ENCODE measurements at regions not wholly inside any gene's neighbourhood (a gene's known extent, or its start where the extent isn't known, plus 50 kb on each side); places are given as distances from the start of the nearest gene placed in this dataset.
"Not testable (repeated sequence)": the region's sequence is repeated elsewhere in the genome, so short reads cannot be mapped to it uniquely, and the experiment has no call there.

DNA sequence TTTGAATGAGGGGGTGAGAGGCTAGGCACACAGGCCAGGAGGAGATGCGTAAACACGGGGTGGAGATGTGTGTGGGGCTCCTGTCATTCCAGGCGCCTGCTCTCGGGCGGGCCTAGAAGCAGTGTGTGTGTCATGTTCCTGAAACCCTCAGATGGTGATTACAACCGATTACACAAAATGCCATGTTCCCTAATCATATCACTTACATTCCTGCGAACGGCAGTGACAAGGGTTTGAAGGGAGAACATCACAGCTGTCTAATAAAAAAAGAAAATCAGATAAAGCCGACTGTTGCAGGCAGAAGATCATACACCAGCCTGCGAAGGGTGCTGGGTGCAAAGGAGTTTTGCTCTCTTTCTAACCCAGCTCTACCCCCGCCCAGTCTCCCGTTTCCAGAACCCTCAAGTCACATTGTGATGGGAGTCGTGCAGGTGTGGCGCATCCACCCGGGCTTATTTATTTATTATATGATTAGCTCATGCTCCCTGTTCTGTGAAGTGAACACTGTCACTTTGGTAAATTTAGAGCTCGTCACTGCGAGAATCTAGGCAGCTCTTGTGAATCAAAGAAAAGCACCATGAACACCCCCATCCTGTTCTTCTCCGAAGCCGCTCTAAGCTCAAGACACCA is 140.3 kb downstream of the NR2F2 start:
- no peak for DNase-seq (ENCODE audit: low read depth in 2 of 2)

DNA sequence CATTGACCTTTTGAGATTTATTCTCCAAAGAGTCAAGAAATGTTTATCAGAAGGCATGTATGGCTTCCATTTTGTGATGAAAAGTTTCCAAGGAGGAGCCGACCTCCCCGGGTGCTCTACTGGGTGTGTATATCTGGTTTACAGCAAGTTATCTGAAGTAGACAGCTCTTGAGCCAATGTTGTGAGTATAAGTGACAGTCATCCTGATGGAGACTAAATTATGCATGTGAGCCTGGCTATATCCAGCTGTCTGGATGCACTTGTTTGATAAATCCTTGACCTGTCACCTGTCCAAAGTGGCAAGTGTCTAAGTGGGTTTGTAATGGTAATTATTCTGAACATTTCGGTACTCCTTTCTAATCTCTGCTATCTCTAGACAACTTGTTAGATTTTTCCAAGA is 142.2 kb downstream of the NR2F2 start:
- DNase-seq (ENCODE audit: low read depth in 2 of 2) = no peak

DNA sequence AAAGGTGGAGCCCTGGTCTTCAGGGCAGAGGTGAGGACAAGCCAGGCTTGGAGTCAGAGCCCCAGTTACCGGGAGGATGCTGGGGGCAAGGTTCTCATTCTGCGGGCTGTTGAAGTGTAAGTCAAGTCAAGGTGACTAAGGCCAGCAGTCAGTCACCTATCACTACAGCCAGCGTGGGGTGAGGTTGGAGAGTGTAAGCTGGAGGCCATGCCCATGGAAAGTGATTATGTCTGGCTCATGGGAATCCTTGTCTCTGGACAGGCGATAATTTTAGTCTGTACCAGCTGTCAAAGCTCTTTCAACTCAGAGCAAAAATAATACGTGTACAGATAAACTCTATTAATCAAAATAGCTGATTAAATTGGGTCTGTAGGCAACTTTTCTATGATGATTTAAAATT is 143.1 kb downstream of the NR2F2 start:
- no peak for DNase-seq (ENCODE audit: low read depth in 2 of 2)

DNA sequence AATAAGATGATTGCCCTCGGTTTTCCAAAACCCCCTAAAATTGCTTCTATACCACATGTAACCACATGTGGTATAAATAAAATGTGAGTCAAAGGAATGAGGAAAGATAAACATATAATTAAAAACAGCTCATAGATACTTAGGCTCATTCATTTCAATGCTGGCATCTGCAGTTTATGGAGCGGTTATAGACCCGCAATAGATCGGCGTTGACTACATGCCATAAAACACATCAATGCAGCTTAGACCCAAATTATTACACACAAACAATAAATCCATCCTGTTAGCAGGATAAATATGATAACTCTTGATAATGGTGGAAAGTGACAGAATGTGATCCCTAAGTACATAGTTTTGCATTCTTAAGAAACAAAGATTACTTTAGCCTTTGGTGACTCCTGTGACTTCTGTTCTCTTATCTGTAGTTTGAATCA is 143.7 kb downstream of the NR2F2 start:
- no peak for DNase-seq (ENCODE audit: low read depth in 2 of 2)

DNA sequence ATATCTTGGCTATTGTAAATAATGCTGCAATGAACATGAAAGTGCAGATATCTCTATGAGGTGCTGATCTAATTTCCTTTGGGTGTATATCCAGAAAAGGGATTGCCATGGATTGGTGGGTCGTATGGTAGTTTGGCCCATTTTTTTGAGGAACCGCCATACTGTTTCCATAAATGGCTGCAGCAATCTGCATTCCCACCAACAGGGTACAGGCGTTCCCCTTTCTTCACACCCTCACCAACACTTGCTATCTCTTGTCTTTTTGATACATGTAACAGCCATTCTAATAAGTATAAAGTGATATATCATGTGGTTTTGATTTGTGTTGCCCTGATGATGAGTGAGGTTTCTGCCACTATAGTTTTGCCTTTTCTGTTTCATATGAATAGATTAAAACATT is 146.7 kb downstream of the NR2F2 start:
- DNase-seq (ENCODE audit: low read depth in 2 of 2) = no peak

DNA sequence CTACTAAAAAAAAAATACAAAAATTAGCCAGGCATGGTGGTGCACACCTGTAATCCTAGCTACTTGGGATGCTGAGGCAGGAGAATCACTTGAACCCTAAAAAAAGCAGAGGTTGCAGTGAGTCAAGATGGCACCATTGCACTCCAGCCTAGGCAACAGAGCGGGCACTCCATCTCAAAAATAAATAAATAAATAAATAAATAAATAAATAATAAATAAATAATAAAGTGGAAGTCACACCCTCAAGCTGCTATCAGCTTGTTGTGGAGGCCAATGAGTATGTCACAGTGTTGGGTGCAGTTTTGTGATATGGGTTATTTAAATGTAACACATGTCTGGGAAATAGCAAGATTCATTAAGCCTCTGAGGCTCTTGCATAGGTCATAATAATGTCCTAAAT is 153.9 kb downstream of the NR2F2 start:
- not testable (repeated sequence) for DNase-seq (ENCODE audit: low read depth in 2 of 2)

DNA sequence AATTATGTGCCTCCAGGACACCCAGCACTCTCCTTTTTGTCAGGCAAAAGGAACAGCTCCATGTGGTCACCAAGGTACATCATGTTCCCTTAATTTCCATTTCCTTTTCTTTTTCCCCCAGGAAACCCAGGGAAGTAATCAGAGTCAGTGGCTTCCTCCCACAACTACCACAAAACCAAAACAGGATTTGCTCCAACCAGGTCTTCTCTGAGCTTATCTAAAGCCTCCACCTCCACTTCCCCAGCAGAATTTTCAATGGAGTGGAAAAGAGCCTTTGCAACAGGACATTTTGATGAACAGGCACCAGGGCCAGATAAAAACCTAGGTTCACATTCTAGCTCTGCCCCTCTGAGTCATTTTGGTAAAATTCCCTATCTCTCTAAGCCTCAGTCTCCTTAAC is 154.3 kb downstream of the NR2F2 start:
- DNase-seq (ENCODE audit: low read depth in 2 of 2) = no peak

DNA sequence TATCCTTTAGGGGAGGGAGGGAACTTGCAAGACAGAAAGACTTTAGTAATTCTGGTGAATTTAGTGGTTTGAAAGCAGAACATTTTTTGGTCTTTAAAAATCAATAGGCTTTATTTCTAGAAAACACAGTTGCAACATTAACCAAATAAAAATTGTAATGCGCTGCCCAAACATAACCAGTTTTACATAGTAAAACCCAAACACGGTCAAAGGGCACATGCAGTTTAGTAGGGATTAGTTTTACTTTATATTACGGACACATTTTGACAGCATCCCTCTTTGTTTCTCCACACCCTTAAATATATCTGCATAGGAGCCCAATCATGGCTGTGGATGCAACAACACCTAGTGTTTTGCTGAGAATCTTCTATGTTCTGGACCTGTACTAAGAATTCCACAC is 156.7 kb downstream of the NR2F2 start:
- DNase-seq (ENCODE audit: low read depth in 2 of 2) = no peak

DNA sequence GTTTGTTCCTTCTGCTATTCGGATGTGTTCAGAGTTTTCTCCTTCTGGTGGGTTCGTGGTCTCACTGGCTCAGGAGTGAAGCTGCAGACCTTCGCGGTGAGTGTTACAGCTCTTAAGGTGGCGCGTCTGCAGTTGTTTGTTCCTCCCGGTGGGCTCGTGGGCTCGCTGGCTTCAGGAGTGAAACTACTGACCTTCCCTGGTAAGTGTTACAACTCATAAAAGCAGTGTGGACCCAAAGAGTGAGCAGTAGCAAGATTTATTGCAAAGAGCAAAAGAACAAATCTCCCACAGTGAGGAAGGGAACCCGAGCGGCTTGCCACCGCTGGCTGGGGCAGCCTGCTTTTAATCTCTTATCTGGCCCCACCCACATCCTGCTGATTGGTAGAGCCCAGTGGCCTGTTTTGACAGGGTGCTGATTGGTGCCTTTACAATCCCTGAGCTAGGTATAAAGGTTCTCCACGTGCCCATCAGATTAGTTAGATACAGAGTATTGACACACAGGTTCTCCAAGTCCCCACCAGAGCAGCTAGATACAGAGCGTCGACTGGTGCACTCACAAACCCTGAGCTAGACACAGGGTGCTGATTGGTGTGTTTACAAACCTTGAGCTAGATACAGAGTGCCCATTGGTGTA is 160.7 kb downstream of the NR2F2 start:
- DNase-seq (ENCODE audit: low read depth in 2 of 2) = not testable (repeated sequence)

DNA sequence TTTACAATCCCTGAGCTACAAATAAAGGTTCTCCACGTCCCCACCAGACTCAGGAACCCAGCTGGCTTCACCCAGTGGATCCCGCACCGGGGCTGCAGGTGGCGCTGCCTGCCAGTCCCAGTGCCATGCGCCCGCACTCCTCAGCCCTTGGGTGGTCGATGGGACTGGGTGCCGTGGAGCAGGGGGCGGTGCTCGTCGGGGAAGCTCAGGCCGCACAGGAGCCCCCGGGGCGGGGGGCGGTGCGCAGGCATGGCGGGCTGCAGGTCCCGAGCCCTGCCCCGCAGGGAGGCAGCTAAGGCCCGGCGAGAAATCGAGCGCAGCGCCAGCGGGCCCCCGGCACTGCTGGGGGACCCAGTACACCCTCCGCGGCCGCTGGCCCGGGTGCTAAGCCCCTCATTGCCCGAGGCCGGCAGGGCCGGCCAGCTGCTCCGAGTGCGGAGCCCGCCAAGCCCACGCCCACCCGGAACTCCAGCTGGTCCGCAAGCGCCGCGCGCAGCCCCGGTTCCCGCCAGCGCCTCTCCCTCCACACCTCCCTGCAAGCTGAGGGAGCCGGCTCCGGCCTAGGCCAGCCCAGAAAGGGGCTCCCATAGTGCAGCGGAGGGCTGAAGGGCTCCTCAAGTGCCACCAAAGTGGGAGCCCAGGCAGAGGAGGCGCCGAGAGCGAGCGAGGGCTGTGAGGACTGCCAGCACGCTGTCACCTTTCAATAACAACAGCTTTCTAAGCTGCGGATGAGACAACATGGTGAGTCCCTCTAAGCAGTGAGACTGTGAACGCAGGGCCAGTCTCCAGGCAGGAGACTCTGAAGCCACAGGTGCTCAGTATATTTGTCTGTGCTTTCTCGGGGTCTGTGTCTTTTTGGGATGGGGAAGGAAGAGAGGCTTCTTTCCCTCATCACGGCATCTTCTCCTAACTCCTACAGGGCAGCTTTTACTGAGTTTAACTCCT is 161.5 kb downstream of the NR2F2 start:
- DNase-seq (ENCODE audit: low read depth in 2 of 2) = not testable (repeated sequence)

DNA sequence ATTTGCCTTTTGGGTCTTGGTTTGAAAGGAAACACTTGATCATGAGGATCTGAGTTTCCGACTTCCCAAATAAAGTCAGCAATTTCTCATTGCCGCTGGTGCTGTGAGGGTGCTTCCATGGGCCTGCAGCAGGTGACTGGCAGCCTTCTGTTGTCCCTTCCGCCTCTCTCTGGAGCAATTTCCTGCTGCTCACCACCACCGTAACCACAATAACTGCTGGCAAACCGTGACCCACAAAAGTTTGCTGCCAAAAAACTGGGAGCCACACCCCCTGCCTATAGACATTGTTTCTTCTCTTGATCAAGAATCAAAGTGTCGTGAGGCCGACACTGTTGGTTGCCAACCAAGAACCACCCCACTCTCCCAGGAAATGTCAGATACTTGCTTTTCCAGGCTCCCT is 164.0 kb downstream of the NR2F2 start:
- DNase-seq (ENCODE audit: low read depth in 2 of 2) = no peak

DNA sequence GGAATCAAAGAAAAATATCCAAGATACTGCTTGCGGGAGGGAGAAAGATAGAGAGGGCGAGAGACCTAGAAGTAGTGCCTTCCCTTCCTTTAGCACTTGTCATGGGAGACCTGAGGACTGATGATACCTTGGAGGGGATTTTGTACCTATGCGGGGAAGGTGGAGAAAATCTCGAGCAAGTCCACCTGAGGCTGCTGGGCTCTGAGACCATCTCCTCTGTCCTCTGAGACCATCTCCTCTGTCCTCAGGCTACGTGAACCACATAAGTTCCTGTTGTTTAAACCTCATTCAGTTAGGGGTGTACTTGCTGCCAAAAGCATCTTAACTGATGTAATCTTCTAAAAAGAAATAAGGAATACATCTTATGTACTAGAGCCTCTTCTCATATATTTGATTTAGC is 164.9 kb downstream of the NR2F2 start:
- DNase-seq (ENCODE audit: low read depth in 2 of 2) = no peak

DNA sequence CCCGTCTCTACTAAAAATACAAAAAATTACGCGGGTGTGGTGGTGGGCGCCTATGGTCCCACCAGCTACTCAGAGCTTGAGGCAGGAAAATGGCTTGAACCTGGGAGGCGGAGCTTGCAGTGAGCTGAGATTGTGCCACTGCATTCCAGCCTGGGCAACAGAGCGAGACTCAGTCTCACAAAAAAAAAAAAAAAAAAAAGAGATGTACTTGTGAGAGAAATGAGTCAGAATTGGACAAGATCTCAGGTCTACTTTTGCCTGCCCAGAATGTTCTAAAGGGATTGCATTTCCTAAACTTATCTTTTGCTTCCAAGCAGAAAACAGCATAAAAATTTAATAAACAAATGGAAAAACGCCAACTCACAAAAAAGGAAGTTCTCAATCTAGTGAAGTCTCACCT is 167.5 kb downstream of the NR2F2 start:
- no peak for DNase-seq (ENCODE audit: low read depth in 2 of 2)

DNA sequence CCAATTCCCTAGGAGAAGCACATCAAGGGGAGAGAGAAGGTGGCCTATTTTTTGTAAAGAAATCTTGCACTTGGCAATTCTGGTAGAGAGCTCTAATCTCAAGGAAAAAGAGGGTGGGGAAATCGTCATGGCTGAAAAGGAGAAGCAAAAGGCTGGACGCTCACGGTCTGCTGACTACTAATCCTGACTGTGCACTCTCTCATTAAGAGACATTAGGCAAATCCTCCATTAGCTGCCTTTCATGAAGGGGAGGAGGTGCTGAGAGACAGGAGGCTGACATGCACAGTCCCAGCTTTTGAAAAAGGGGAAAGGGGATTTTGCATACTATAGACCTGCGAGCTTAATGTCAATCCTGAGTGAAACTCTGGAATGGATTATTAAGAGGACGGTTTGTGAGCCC is 170.0 kb downstream of the NR2F2 start:
- DNase-seq (ENCODE audit: low read depth in 2 of 2) = no peak

DNA sequence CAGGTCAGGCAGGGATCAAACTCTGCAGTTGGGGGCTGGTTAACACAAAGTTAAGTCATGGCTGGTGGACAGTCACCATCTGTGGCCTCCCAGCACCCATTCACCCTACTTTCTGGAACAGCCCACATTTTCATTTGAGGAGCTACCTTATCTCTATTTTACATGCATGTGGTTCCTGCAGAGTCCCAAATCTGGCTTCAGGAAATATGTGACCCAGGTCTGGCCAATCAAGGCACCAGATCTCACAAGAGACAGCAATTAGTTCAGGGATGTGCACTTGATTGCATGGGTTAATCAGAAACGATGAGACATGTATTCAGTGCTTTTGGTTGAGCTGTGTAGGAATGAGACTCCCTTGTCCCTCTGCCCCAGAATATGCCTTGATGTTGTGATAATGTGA is 170.9 kb downstream of the NR2F2 start:
- DNase-seq (ENCODE audit: low read depth in 2 of 2) = no peak

DNA sequence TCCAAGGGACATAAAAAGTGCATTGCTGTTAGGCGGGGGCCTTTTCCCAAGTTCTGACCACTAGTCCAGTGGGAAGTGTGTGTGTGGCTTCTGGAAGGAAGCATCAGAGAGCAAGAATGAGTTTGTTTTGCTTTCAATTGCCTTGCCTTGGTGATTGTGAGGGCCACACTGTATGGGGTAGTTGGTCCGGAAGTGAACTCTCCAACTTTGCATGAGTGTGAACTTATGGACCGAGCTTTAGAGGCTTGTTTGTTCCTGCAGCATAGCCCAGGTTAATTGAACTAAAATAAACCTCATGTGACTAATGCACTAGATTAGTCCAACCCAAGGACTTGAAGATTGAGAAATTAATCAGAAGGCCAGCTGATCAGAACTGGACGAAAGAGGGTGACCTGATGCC is 171.7 kb downstream of the NR2F2 start:
- no peak for DNase-seq (ENCODE audit: low read depth in 2 of 2)

DNA sequence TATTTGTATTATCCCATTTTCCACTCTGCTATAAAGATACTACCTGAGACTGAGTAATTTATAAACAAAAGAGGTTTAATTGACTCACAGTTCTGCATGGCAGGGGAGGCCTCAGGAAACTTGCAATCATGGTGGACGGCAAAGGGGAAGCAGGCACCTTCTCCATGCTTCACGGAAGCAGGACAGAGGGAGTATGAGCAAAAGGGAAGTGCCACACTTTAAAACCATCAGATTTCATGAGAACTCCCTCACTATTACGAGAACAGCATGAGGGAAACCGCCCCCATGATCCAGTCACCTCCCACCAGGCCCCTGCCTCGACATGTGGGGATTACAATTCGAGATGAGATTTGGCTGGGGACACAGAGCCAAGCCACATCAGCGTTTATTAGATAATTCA is 172.8 kb downstream of the NR2F2 start:
- DNase-seq (ENCODE audit: low read depth in 2 of 2) = no peak

DNA sequence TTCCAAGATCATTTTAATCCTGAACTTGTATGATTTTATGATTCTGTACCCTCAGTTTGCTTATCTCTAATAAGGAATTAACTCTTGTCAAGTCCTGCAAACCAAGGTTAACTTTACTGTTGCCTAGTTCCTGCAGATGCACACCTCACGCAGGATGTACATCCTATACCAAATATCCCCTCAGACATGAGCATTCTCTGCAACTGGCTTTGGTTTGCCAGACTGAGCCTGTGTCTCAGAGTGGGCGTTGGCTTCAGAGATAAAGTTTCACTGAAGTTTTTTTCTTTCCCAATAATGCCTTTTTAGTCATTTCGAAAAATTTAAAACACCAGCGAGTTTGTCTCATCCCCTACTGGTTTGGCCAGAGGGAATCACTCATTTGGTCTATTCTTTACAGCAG is 173.9 kb downstream of the NR2F2 start:
- DNase-seq (ENCODE audit: low read depth in 2 of 2) = no peak

DNA sequence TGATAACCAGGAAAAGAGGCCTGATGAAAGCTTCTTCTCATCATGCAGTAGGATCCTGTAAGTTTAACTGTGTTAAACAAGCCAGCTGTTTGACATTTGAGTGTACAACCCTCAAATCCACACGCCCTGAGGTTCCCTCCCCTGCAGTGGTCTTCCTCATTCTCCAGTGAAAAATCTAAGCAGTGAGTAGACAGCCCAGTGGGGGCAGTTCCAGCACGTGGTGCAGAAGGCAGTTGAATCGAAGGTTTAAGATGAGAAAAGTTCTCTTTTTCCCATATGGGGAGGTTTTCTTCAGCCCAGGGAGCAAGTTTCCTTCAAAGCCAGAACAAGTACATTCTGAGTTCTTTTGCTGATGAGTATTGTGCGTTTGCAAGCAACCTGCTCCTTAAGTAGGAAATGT is 174.5 kb downstream of the NR2F2 start:
- no peak for DNase-seq (ENCODE audit: low read depth in 2 of 2)

DNA sequence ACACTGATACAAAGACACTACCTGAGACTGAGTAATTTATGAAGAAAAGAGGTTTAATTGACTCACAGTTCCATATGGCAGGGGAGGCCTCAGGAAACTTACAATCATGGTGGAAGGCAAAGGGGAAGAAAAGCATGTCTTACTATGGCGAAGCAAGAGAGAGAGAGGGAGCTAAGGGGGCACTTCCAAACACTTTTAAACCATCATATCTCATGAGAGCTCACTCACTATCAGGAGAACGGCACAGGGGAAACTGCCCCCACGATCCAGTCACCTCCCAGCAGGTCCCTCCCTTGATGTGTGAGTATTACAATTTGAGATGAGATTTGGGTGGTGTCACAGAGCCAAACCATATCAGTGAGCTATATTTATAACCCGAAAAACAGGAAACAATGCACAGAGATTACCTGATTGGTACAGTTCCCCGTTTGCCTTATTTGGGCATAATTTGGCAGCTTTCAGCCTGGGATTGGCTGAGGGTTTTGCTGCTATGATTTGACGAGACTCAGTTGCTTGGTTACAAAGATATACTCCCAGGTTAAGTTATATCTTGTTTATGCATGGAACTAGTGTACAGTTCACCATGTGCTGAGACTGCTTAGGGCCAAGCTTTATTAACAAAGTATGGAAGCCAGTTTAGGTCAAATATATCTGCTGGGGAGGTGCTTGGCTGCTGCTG is 184.2 kb downstream of the NR2F2 start:
- DNase-seq (ENCODE audit: low read depth in 2 of 2) = no peak

DNA sequence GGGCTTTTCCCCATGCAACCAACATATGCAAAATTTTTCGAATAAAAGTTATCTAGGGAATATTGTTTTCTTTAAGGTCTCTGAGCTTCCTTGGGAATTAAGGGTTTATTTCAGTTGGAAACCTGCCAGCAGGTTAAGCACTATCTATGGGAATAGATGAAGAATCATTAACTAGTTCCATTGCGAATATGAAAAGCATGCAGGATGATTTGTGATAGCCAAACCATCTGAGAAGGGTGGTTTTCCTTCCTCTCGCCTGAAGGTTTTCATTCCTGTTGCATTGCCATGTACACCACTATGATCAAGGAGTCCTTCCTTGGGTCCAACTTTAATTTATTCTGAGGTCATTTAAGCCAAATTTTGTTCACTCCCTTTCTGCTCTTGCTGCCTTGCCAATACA is 184.9 kb downstream of the NR2F2 start:
- no peak for DNase-seq (ENCODE audit: low read depth in 2 of 2)

DNA sequence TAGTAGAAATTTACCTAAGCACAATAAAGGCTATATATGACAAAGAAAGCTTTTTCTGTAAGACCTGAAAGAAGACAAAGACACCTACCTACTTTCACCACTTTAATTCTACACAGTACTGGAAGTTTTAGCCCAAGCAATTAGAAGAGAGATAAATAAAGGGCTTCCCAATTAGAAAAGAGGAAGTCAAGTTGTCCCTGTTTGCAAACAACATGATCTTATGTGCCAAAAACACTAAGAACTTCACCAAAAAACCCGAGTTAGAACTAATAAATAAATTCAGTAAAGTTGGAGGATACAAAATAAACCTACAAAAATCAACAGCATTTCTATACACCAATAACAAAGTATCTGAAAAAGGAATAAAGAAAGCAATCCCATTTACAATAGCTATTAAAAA is 190.9 kb downstream of the NR2F2 start:
- no peak for DNase-seq (ENCODE audit: low read depth in 2 of 2)

Data from stimulated activated CD8-positive, alpha-beta memory T cell treated with anti-CD3 and anti-CD28 coated beads, Interleukin-2, amount 100 ng/mL, for 48 hours (primary cell).